ENCODE measurements at regions not wholly inside any gene's neighbourhood (a gene's known extent, or its start where the extent isn't known, plus 50 kb on each side); places are given as distances from the start of the nearest gene placed in this dataset.

DNA sequence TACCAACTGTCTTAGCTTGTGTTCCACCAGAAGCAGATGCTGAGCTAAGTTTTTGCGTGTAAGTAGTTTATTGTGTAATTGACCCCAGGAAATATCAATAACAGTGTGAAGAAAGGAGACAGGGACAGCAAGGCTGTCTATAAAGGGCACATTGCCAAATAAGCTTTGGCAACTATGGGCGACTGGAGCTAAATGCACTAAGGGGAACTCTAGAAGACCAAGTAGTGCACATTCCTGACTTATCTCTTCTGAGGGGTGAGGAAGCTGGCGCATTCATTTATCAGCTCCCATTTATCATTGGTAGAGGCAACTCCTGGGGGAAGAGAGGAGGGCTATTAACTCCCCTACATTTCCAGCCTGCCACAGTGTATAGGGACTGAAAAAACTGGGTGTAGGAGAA is 135.0 kb downstream of the DLEU7 start:
- TF ChIP-seq, protein P1, sequence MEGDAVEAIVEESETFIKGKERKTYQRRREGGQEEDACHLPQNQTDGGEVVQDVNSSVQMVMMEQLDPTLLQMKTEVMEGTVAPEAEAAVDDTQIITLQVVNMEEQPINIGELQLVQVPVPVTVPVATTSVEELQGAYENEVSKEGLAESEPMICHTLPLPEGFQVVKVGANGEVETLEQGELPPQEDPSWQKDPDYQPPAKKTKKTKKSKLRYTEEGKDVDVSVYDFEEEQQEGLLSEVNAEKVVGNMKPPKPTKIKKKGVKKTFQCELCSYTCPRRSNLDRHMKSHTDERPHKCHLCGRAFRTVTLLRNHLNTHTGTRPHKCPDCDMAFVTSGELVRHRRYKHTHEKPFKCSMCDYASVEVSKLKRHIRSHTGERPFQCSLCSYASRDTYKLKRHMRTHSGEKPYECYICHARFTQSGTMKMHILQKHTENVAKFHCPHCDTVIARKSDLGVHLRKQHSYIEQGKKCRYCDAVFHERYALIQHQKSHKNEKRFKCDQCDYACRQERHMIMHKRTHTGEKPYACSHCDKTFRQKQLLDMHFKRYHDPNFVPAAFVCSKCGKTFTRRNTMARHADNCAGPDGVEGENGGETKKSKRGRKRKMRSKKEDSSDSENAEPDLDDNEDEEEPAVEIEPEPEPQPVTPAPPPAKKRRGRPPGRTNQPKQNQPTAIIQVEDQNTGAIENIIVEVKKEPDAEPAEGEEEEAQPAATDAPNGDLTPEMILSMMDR (IDR thresholded peaks at IDR 0.05; ENCODE audit: low read length) = no peak
- no peak for TF ChIP-seq EZH2 (IDR thresholded peaks at IDR 0.05; ENCODE audit: borderline replicate concordance, low read length)

Data from OCI-LY1 (cell line).